Keratinocyte (primary cell): ENCODE measurements at regions not wholly inside any gene's neighbourhood (a gene's known extent, or its start where the extent isn't known, plus 50 kb on each side); places are given as distances from the start of the nearest gene placed in this dataset.

Source experiments
- EZH2 ChIP-seq: IDR thresholded peaks from one replicate; pipeline ENCODE4 v1.6.1; 2012; ENCODE audit warnings: inconsistent platforms, mild to moderate bottlenecking, low read length, moderate library complexity
- TF ChIP-seq, protein P1 (sequence below), 3 experiments: IDR thresholded peaks in 1 of 3; conservative IDR thresholded peaks in 1 of 3; optimal IDR thresholded peaks in 1 of 3; 2 replicates in 2 of 3; 3 replicates in 1 of 3; pipeline versions ENCODE3 to v1.5.1; 2011; ENCODE audit warnings: low read length in 3 of 3, mild to moderate bottlenecking in 3 of 3, moderate library complexity in 2 of 3, control low read depth in 1 of 3, inconsistent platforms in 1 of 3; ENCODE audit not compliant: insufficient read depth in 2 of 3; ENCODE audit errors: extremely low read depth in 1 of 3

DNA sequence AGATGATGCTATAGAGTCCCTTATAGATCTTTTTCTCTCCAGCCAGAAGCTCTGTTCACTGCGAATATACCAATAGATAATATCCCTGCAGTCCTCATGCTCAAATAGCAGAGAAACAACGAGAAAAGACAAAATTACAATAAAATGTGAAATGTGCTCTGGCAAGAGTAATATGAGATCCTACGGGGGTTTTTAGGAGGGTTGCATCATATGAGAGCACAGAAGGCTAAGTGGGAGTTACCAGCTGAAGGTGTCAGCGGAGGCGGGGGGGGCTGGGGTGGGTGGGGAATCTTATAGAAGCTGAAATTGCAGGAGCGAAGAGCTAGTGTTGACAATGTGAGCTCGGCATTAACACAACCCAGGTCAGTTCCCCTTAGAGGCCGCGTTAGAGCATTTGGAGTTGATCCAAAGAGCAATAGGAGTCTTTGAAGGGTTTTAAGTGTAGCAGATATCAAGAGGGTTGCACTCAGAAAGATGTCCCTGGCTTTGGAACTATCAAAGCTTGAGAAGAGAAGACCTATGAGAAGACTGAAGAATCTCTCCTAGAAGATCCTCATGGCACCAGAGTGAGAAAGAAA is 109.7 kb downstream of the BASP1 start:
- TF ChIP-seq, protein P1, sequence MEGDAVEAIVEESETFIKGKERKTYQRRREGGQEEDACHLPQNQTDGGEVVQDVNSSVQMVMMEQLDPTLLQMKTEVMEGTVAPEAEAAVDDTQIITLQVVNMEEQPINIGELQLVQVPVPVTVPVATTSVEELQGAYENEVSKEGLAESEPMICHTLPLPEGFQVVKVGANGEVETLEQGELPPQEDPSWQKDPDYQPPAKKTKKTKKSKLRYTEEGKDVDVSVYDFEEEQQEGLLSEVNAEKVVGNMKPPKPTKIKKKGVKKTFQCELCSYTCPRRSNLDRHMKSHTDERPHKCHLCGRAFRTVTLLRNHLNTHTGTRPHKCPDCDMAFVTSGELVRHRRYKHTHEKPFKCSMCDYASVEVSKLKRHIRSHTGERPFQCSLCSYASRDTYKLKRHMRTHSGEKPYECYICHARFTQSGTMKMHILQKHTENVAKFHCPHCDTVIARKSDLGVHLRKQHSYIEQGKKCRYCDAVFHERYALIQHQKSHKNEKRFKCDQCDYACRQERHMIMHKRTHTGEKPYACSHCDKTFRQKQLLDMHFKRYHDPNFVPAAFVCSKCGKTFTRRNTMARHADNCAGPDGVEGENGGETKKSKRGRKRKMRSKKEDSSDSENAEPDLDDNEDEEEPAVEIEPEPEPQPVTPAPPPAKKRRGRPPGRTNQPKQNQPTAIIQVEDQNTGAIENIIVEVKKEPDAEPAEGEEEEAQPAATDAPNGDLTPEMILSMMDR (optimal IDR thresholded peaks at IDR 0.05 in 1 of 3, IDR thresholded peaks at IDR 0.05 in 1 of 3, conservative IDR thresholded peaks at IDR 0.05 in 1 of 3; ENCODE audit: extremely low read depth in 1 of 3, insufficient read depth in 2 of 3, low read length in 3 of 3) = no peak
- no peak for TF ChIP-seq EZH2
